GM21528 (cell line): ENCODE measurements at regions not wholly inside any gene's neighbourhood (a gene's known extent, or its start where the extent isn't known, plus 50 kb on each side); places are given as distances from the start of the nearest gene placed in this dataset.

Experiments
- ATAC-seq: cut with Tn5 transposase; IDR thresholded peaks from one replicate; pipeline ENCODE4 v1.9.1; 2021; ENCODE audit warnings: mild to moderate bottlenecking, moderate library complexity; ENCODE audit not compliant: unreplicated experiment, low FRiP score

DNA sequence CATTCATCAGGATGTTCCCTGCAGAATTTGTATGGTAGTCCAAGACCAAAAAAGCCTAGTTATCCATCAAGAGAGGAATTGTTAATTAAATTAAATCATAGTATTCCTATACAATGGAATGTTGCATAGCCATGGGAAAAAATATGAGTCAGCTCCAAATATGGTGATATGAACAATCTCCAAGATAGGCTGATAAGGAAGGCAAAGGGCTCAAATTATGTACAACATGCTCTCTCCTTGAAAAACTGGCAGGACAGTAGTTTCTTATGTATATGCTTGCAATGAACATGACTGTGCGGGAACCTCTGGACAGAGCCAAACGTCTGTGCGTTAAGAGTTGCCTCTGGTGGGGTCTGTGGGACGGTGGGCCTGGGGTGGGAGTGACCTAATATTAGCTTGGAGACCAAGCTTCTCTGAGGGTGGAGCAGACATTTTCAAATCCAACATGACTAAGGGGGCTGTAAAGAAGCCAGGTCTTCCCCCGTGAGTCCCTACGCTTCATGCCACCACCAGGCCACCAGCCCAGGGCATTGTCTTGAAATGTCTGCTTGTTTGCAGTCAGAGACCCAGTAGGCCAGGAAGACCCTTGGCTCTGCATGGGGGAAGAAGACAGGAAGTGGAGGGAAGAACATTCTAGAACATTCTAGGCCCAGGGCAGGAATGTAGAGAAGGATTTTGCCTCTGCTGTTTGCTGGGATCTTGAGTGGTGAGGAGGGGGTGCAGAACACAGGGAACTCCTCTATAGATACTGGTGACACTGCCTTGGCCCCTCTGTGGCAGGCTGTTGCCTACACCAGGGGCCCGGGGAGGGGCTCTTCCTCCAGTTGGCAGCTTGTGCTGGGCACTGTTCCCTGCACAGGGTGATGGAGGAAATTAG lies 244.0 kb upstream of the HS6ST1 start:
- no peak for ATAC-seq

DNA sequence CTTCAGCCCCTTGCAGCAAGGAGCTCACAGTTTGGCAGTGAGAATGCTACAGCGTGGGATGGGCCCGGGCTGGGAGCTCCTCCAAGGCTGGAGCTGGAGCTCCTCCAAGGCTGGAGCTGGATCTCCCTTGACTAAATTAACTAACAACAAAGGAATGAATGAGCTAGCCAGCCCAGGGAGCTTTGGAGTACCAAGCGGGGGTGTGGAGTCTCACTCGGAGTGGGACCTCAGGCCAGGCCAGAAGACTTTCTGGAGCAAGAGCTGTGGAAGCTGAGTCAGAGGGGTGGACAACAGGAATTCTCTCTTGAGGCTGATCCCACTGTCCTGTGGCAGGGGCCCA lies 244.7 kb upstream of the HS6ST1 start:
- no peak for ATAC-seq

DNA sequence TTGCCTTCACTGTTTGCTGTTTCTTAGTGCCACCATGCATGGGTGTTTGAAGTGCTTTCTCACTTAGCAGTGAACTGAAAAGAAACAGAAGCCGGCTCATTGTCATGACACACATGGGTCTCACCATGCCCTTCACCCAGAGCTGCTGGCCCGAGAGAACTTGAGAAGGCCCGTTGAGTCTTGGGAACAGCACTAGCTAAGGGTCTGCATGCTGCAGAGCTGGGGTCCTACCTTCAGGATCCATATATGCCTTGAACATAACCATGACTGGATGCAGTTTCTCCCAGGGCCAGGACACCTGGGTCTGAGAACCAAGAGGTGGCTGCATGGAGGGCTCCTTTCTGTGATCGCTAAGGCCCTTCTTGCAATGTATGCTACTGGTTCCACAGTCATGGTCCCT lies 245.5 kb upstream of the HS6ST1 start:
- ATAC-seq = no peak

DNA sequence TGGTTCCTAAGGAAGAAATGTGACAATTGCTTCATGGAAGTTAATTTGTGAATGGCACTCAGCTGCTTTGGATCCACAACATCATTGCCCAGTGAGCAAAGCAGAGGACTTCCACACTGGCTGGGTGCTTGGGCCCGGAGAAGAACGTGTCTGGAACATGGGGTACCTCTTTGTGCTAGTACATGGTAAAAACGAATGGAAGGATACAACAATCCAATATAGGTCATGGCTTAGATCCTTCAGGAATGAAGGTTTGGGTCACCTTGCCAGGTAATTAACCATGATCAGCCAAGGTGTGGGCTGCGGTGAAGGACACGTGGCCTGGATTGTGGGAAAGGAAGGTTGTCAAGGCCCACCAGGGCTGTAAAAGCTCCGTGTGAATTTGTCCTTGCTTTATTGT lies 245.9 kb upstream of the HS6ST1 start:
- ATAC-seq = no peak

DNA sequence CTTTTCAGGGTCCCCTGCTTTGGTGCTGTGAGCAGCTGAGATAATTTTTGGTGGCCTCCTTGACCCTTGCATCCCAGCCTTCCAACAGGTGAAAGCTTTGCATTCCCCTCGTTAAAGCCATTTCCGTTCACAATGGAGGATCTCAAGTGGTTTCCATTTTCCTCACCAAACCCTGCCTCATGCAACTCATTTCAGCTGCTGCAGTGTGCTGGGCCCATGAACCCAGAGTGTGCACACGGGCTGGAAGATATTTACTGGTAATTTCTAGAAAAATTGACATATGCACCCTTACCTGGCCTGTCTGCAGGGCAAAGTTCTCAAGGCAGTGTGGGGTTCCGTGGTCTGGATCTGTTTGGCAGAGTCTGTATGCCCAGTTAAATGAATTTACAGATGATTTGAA lies 246.8 kb upstream of the HS6ST1 start:
- no peak for ATAC-seq

DNA sequence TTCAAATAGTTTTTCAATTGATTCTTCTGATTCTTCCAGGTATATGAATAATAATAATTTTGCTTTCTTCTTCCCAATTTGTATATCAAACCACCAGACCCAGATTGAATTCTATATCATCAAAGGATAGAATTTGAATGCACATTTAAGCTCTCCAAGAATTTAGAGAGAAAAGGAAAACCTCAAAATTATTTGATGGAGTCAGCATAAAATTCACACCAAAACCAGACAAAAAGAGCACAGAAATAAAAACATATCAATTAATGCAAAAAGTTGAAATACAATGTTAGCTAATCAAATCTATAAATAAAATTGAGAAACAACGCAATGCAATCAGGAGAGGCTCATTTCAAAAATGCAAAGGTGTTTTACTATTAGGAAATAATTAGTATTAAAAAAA lies 248.0 kb upstream of the HS6ST1 start:
- ATAC-seq = no peak

DNA sequence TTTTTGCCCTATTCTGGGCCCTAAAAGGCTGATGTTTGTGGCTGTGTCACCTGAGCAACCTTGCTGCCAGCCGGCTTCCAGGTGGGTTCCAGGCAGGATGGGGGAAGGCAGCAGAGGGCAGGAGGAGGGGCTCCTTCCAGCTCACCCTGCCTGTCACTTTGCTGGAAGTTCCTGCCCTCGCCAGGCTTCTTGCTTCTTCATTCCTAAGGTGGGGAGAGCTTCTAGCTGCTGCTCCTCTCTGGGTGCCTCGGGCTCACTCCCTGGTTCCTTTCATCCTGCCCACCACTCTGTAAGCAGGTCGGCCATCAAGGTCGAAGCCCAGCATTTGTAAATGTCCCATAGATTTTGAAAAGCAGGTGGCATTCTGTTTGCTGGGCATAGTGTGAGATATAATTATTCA lies 249.4 kb upstream of the HS6ST1 start:
- no peak for ATAC-seq

DNA sequence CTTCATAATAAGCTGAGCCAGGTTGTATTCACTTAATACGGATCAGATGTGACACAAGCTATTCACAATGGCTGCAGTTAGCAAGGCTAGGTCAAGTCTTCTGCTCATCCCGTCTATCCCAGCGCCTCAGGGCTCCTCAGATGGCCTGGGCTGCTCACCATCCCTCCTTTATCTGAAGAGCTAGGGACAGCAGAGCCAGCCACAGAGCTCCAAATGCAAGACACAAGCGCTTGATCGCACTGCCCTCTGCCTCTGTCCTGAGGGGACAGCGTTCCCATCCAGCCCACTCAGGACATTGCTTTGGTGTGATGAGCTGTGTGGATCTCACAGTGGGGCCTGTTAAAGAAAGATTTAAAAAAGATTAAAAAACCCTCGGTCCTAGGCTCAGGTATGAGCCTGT lies 254.4 kb upstream of the HS6ST1 start:
- ATAC-seq = no peak

DNA sequence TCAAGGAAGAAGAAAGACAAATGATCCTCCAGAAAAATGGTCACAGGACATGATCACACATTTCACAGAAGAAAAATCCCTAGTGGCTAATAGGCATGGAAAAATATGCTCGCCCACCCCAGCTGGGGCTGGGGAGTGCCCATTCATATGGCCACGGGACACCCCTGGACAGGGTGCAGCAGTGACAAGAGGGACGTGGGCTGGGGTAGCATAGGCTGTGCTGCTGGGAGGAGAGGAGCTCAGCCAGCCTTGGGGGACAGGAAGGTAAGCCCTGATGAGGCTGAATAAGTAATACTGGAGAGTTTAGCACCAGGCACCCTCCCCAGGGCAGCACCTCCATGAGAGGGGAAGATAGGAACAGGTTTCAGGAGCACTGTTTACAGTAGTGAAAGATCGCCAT lies 254.9 kb upstream of the HS6ST1 start:
- no peak for ATAC-seq

DNA sequence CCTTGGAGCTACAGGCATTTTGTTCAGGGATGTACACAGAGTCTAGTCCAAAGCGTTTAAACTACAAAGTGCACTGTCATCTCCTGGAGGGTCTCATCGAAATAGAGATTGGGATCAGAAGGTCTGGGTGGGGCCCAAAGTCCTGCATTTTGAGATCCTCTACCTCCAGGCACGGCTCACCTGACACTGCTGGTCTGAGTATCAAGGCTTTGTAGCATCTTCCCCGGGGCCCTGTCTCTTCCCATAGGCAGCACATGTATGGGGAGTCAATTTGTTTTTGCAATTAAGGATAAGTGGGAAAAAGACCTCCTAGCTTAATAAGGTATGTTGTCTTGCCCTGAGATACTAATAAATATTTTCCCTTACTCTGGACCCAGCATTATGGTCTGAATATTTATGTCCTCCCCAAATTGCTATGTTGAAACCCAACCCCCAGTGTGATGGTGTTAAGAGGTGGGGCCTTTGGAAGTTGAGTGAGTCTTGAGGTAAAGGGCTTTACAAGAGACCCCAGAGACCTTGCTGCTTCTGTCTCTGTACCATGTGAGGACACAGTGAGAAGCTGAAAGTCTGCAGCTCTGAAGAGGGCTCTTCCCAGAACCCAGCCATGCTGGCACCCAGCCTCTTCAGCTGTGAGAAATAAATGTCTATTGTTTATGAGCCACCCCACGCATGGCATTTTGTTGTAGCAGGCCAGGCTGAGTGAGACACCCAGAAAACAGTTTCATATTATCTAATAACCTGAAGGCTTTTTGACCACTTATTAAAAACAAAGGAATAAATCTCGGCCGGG lies 258.7 kb upstream of the HS6ST1 start:
- no peak for ATAC-seq

DNA sequence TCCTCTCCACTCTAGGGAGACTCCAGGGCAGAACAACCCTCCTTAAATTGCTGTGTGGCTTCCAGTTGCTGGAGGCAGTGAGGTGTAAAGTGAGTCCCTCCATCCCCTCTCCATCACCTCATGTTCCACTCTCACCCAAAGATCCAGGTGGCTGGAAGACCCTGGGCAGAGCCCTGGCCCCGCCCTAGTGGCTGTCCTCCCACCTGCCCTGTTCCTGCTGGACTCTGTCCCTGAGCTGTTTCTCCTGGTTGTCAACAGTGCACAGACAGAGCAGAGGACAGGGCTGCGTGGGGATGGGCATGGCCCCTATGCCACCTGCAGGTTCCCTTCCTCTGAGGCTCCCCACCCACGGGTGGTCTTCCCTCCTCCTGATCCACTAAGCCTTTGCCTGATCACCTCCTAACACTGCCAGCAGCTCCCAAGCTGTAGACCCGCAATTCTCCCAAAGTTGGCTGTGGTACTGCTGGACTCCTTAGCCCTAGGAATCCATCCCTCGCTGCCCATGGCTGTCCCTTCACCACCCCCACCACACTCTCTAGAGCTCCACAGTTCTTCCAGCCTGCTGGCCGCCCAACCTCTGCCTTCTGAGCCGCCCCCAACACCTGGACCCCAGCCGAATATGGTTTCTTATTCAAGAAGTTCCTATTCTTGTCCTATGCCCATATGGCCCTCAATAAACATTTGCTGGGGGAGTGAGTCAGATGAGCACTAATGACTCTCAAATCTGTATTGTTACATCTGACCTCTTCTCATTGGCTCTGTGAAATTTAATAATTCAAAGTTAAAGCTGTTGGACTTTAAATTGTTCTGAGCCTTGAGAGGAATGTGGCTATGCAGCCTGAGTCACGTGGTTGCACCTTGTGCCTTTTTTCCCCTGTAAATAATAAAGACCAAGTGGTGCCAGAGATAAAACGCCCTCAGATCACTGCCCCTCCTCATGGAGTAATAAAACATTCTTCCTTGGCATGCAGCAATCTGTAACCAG lies 260.0 kb upstream of the HS6ST1 start:
- ATAC-seq = no peak

DNA sequence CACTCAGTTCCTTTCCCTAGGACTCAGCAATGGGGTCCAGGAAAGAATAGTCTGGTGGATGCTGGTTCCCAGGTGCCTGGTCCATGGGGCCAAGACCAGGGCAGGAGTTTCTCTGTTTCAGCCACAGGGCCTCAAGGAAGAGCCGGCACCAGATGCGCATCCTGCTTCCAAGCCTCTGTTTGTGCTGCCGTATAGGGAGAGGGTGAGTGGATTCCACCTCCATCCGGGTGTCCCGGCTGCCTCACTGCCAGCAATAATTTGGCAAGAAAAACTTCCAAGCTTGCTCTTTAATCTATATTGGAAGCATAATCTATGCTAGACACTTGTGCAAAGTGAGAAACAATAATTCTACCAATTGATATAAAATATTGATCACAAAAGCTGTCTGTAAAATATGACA lies 261.2 kb upstream of the HS6ST1 start:
- ATAC-seq = no peak

DNA sequence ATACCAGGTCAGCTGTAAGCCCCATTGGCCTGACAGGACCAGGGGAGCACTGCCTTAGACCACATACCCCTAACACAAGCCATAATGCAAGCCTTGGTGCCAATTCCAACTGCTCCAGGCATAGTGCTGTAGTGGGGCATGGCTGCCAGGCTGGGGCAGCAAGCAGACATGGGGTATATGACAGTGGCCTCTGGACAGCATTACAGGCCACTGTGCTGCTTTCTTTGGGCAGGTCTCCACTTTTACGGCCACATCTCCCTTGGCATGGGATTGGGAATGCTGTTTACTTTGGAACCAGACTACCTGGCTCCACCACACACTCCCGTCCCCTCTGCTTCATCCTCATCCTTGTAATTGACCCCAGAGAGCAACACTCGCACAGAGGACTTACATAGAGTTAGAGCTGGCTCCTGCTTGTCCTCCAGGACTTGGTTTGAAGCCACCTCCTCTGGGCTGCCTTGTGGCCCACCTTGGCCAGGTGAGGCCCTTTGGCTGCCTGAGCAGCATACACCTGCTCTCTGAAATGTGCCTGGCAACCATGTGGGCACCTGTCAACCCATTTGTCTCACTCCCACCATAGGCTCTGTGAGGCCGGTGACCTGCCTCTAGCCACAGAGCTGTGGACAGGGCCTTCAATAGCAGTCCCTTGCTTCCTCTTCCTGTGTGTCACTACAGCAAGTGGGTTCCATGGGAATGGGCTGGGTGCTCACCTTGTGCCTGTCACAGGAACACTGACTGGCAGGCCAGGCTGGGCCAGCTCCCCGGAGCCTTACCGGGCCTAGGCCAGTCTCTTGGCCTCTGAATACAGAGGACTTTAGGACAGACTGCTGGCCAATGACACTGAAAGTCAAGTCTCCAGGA lies 262.6 kb upstream of the HS6ST1 start:
- no peak for ATAC-seq

DNA sequence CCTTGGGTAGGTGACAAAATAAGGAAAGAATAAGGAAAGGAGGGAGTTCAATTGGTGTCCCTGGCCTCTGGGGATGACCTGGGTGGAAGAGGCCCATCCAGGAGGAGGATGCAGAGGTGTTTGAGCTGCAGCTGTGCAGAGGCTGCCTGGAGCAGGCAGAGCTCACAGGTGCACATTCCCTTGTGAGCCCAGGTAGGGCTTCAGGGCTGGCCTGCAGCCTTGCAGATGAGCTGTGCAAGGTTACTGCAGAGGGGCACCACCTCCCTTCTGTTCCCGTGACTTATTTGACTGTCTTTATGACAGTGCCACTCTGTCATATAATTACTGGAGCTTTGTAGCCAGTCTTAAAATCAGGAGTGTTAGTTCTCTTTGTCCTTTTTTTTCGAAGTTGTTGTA lies 263.2 kb upstream of the HS6ST1 start:
- ATAC-seq = no peak

DNA sequence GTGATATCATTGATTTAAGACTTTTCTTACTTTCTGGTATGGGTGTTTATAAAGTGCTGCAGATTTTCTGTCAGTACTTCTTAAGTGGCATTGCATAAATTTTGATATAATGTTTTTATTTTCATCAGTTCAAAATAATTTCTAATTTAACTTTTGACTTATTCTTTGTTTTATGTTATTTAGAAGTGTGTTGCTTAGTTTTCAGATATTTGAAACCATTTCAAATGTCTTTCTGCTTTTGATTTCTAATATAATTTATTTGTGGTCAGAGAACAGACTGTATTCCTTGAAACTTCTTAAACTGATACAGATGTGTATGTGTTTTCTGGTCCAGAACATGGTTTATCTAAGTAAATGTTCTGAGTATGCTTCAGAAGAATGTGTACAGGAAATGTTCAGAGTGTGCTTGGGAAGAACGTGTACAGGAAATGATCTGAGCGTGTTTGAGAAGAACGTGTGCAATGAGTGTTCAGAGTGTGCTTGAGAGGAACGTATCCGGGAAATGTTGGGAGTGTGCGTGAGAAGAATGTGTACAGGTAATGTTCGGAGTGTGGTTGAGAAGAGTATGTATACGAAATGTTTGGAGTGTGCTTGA lies 265.7 kb upstream of the HS6ST1 start:
- ATAC-seq = no peak

DNA sequence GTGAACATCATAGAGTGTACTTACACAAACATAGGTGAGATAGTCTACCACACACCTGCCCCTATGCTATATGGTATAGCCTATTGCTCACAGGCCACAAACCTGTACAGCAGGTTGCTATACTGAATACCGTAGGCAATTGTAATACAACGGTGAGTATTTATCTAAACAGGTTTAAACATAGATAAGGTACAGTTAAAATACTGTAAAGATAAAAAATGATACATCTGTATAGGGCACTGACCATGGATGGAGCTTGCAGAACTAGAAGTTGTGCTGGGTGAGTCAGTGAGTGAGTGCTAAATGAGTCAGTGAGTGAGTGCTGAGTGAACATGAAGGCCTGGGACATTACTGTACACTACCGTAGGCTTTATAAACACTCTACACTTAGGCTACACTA lies 267.0 kb upstream of the HS6ST1 start:
- no peak for ATAC-seq

DNA sequence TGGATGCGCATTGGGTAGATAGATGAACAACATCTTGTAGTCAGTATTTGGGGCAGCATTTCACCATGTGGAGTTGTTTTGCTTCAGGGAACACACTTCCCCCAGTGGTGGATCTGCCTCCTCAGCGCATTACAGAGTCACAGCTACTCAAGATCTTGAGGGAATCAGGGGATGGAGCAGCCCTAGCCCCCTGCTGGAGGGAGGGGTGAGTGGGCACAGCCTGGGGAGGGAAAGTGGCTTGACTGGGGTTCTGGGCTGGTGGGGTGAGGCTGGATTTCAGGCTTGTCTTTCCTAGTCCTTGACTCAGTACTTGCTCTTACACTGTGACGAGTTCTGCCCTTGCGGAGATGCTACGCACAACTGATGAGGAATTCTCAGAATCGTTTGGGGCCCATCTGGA lies 271.0 kb upstream of the HS6ST1 start:
- ATAC-seq = no peak

DNA sequence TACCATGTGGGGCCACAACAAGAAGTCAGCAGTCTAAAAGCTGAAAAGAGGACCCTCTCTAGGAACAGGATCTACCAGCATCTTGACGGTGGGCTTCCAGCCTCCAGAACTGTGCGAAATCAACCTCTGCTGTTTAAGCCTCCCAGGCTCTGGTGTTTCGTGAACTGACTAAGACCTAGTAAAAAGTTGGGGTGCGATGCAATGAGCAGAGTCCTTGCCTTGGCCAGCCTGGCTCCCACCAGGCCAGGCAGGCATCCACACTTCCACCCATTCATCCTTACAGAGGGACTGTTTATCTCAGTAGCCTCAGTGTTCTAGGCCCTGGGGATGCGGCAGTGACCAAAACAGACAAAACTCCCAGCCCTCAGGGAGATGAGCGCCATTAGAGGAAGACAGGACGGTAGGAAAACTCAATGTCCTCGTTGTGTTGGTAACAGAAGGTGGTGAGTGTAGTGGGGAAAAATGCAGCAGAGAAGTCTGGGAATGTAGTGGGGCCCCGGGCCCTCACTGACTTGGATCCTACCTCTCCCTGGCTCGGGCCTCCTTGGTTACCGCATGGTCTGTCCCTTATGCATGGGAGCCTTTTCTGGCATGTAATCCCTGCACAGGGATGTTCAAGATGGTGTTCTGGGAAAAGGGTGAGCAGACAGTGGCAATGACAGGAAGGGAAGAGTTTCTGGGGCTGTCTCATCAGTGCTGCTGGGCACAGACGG lies 271.8 kb upstream of the HS6ST1 start:
- no peak for ATAC-seq
